ENCODE measurements at regions not wholly inside any gene's neighbourhood (a gene's known extent, or its start where the extent isn't known, plus 50 kb on each side); places are given as distances from the start of the nearest gene placed in this dataset.

- TF ChIP-seq EZH2 (IDR thresholded peaks at IDR 0.05; ENCODE audit: insufficient read depth, poor library complexity, severe bottlenecking) (no peak), EZH2phosphoT487 (IDR thresholded peaks at IDR 0.05; ENCODE audit: insufficient read depth, low read depth) (no peak)
Measured at GRCh38 chr4:30904215-30904555, 184.0 kb downstream of the PCDH7 start.
